GM18951 (cell line): ENCODE measurements at regions not wholly inside any gene's neighbourhood (a gene's known extent, or its start where the extent isn't known, plus 50 kb on each side); places are given as distances from the start of the nearest gene placed in this dataset.

Experiments used
- POLR2A ChIP-seq: IDR thresholded peaks from 4 replicates; pipeline ENCODE4 v1.6.1; 2011; ENCODE audit warnings: mild to moderate bottlenecking; ENCODE audit not compliant: insufficient read length, insufficient read depth; ENCODE audit errors: extremely low read depth
- in situ Hi-C: fragments of 300-500 bp; cut with MboI; formaldehyde crosslinking; loops from one replicate; pipeline ENCODE4 v1.12.0; 2022; ENCODE audit warnings: low sequenced_read_pairs, mixed read lengths, inconsistent platforms; ENCODE audit not compliant: unreplicated experiment

DNA sequence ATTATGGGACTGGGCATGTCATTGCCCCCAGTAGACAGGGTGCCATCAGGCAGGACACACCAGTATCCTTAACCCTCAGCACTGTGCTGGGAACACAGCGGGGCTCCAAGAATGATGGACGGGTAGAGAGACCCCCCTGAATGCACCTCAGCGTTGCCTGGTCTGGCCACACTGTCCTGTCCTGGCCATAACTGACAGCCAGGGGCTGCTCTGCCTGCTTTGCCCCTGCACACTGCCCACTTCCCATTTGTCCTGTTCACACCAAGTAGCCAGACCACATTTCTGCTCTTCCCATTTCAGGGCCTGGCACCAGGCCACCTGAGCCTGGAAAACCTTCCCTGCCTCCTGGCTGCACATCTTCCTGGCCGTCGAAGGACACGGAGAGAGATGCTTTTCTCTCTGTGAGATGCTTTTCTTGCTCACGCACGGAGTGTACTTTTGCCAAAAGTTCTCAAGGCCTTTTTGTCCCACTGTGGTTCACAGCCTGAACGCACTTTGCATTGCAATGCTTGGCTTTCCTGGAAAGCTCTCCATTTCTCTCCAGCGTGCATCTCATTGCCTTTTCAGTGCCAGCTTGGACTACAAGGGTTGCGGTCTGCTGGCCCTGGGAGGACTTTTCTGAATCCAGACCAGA lies 131.0 kb upstream of the EEPD1 start:
- TF ChIP-seq POLR2A: no peak
- in situ Hi-C loops: no loop called here

DNA sequence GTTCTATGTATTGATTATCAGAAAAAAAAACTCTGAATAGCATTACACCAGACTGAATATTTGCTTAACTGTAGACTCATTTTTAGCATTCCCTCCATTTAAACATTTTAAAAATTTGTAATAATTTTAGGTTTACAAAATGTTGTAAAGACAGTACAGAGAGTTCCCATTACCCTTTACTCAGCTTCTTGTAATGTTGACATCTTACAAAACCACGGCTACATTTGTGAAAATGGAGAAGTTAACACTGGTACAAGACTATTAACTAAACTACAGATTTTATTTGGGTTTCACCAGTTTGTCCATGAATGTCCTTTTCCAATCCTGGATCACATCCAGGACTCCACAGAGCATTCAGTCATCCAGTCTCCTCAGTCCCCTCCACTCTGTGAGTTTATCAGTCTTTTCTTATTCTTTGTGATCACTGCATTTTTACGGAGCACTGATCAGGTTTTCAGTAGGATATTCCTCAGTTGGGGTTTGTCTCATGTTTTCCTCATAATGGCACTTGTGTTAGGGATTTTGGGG lies 130.0 kb upstream of the EEPD1 start:
- in situ Hi-C loops: no loop called here

DNA sequence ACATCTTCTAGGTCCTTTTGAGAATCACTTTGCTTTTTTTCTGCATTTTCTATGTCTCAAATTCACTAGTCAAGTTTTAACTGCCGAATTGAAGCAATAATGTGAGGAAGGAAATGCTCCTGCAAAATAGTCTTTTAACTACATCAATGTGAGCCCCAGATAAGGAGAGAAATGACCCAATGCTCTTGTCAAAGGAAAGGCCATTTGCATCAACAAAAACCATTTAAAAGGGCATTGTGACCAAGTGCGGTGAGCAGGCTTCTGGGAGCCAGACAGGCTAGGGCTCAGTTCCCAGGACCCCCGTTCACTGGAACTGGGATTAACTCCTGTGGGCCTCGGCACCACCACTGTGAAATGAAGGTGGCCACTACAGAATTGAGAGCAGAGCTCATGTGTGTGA lies 127.9 kb upstream of the EEPD1 start:
- in situ Hi-C loops: no loop called here
- no peak for TF ChIP-seq POLR2A

More for the DNA sequence above, 130.0 kb upstream of the EEPD1 start:
- TF ChIP-seq POLR2A: no peak

DNA sequence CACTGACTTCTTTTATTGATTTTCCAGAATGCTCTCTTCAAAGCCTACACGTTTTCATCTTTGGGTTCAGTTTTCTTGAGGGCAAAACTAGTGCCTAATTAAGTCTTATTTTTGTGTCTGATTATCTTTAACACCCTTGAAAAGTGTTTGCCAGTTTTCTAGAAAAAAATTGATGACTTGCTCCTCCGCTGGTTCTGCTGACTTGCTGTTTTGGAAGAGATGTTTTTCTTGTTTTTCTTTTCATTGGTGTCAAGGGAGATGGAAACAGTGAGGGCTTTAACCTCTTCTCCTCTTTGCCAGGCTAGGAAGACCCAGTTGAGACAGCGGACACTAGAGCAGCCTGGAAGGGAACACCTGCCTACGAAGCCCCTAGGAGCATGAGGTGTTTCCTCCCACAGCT lies 123.7 kb upstream of the EEPD1 start:
- no peak for TF ChIP-seq POLR2A
- in situ Hi-C loops: no loop called here

- no peak for TF ChIP-seq POLR2A
- in situ Hi-C loops: no loop called here
These were observed 123.1 kb upstream of the EEPD1 start for GRCh38 chr7:36029853-36030515.

DNA sequence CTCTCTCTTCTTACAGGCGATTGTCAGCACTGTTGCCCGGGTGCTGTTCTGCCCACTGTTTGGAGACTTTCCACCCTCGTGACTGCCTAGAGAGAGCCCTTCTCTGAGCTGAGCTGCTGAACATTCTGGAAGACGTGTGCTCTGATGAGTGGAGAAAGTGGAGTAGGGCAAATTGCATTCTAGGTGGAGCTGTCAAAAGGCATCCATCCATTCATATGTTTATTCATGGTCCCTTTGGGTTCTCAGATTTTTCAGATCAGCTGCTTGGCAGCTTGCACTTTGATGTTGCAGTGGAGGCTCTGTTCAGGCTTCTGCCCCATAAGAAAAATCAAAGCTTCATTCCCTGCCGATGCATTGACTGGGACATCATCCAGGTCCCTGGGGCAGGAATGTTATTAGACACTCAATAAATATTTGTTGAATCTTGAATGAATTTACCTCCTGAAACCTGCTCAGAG lies 120.7 kb upstream of the EEPD1 start:
- in situ Hi-C loops: no loop called here
- no peak for TF ChIP-seq POLR2A

- in situ Hi-C loops: no loop called here
These were observed 119.0 kb upstream of the EEPD1 start for GRCh38 chr7:36034020-36034419.

DNA sequence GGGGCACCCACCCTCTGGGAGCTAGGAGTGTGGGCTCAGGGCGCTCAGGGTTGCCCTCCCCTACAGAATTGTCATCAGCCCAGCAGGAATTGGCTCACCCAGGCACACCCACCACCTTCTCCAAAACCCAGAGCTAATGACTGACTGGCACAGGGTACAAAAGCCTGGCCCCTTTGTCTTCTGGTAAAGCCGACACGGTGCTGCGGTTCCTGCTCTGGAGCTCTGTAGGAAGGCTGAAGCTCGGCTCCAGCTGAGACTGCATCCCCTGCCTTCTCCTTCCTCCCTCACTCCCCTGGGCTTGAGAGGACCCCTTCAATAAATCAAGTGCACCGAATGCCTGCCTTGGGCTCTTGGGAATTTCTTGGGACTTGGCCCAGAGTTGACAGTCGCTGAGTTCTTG lies 117.9 kb upstream of the EEPD1 start:
- in situ Hi-C loops: no loop called here
- TF ChIP-seq POLR2A: no peak

More at GRCh38 chr7:36034020-36034419, 119.0 kb upstream of the EEPD1 start:
- TF ChIP-seq POLR2A: no peak

GRCh38 chr7:36036590-36036989 lies 116.5 kb upstream of the EEPD1 start:
- in situ Hi-C loops: no loop called here
- TF ChIP-seq POLR2A: no peak

DNA sequence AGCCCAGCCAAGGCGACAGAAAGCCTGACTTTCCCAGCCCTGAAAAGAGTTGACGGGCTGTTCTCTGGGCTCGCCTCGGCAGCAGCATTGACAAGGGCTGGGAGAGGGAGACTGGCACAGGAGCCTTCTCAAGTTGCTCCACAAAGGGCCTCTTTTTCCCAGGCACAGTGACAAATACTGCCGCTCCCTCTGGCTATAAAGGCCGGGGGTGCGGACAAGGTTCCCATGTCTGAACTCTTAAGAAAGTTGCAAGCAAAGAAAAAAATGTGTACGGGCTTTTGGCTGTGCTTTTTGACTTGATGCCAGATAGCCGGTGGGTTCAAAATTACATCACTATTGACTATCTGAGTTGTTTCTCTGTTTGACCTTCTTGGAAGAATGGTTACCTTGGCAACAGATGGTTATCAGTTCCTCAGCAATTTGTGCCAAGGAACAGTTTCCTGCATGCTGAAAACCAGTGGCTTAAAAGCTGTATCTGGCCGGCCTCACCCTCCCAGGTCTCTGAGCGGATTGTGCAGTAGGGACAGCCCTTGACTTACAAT lies 115.9 kb upstream of the EEPD1 start:
- no peak for TF ChIP-seq POLR2A
- in situ Hi-C loops: no loop called here

- TF ChIP-seq POLR2A: no peak
- in situ Hi-C loops: no loop called here
These were observed 114.9 kb upstream of the EEPD1 start for GRCh38 chr7:36038063-36038721.

- in situ Hi-C loops: no loop called here
These were observed 113.8 kb upstream of the EEPD1 start for GRCh38 chr7:36039243-36039642.

GRCh38 chr7:36039671-36040070 lies 113.4 kb upstream of the EEPD1 start:
- no peak for TF ChIP-seq POLR2A
- in situ Hi-C loops: no loop called here

More at GRCh38 chr7:36039243-36039642, 113.8 kb upstream of the EEPD1 start:
- TF ChIP-seq POLR2A: no peak

- TF ChIP-seq POLR2A: no peak
- in situ Hi-C loops: no loop called here
These were observed 112.4 kb upstream of the EEPD1 start for GRCh38 chr7:36040679-36041078.
